ENCODE measurements at regions not wholly inside any gene's neighbourhood (a gene's known extent, or its start where the extent isn't known, plus 50 kb on each side); places are given as distances from the start of the nearest gene placed in this dataset.
"Not testable (repeated sequence)": the region's sequence is repeated elsewhere in the genome, so short reads cannot be mapped to it uniquely, and the experiment has no call there.

- no peak for DNase-seq
Measured at GRCh38 chrY:19042306-19042958, 268.9 kb upstream of the HSFY2 start.

- no peak for DNase-seq
Measured at GRCh38 chrY:19026631-19027030, 253.1 kb upstream of the HSFY2 start.

GRCh38 chrY:19023934-19024333 lies 250.4 kb upstream of the HSFY2 start:
- DNase-seq, result no peak

GRCh38 chrY:19020193-19020592 lies 246.7 kb upstream of the HSFY2 start:
- DNase-seq, result no peak

- no peak for DNase-seq
Measured at GRCh38 chrY:19016990-19017389, 243.5 kb upstream of the HSFY2 start.

GRCh38 chrY:19015854-19016253 lies 242.3 kb upstream of the HSFY2 start:
- DNase-seq, result no peak

GRCh38 chrY:19015213-19015612 lies 241.7 kb upstream of the HSFY2 start:
- no peak for DNase-seq

- no peak for DNase-seq
Measured at GRCh38 chrY:19012985-19013384, 239.4 kb upstream of the HSFY2 start.

GRCh38 chrY:19011605-19012090 lies 238.1 kb upstream of the HSFY2 start:
- no peak for DNase-seq

GRCh38 chrY:19006234-19006633 lies 232.7 kb upstream of the HSFY2 start:
- no peak for DNase-seq

GRCh38 chrY:19005579-19005978 lies 232.0 kb upstream of the HSFY2 start:
- DNase-seq, result no peak

- DNase-seq, result no peak
Measured at GRCh38 chrY:18997635-18998240, 224.2 kb upstream of the HSFY2 start.

- DNase-seq, result no peak
Measured at GRCh38 chrY:18993480-18993879, 219.9 kb upstream of the HSFY2 start.

- DNase-seq, result not testable (repeated sequence)
Measured at GRCh38 chrY:18992684-18993083, 219.1 kb upstream of the HSFY2 start.

GRCh38 chrY:18989356-18989755 lies 215.8 kb upstream of the HSFY2 start:
- DNase-seq, result no peak

GRCh38 chrY:18966001-18966400 lies 192.5 kb upstream of the HSFY2 start:
- no peak for DNase-seq

- no peak for DNase-seq
Measured at GRCh38 chrY:18958846-18959245, 185.3 kb upstream of the HSFY2 start.

GRCh38 chrY:18951657-18952435 lies 178.3 kb upstream of the HSFY2 start:
- DNase-seq, result no peak

- no peak for DNase-seq
Measured at GRCh38 chrY:18951019-18951418, 177.5 kb upstream of the HSFY2 start.

GRCh38 chrY:18936831-18937230 lies 163.3 kb upstream of the HSFY2 start:
- no peak for DNase-seq

GRCh38 chrY:18919256-18919655 lies 145.7 kb upstream of the HSFY2 start:
- no peak for DNase-seq

- no peak for DNase-seq
Measured at GRCh38 chrY:18912846-18913245, 139.3 kb upstream of the HSFY2 start.

GRCh38 chrY:18909846-18910245 lies 136.3 kb upstream of the HSFY2 start:
- no peak for DNase-seq

- DNase-seq, result not testable (repeated sequence)
Measured at GRCh38 chrY:18906198-18906597, 132.7 kb upstream of the HSFY2 start.
